ENCODE measurements at regions not wholly inside any gene's neighbourhood (a gene's known extent, or its start where the extent isn't known, plus 50 kb on each side); places are given as distances from the start of the nearest gene placed in this dataset.

GRCh38 chr1:209213989-209214388 is 369.5 kb upstream of the CAMK1G start:
- TF ChIP-seq TAF1 (IDR thresholded peaks at IDR 0.05; ENCODE audit: borderline replicate concordance, low read depth, low read length) (no peak), POLR2AphosphoS5 (IDR thresholded peaks at IDR 0.05; ENCODE audit: low read depth, low read length) (no peak), POLR2A (IDR thresholded peaks at IDR 0.05; ENCODE audit: low read depth, low read length) (no peak)

All from GM12892 (cell line).